B cell (primary cell): ENCODE measurements at regions not wholly inside any gene's neighbourhood (a gene's known extent, or its start where the extent isn't known, plus 50 kb on each side); places are given as distances from the start of the nearest gene placed in this dataset.
"Not testable (repeated sequence)": the region's sequence is repeated elsewhere in the genome, so short reads cannot be mapped to it uniquely, and the experiment has no call there.

Experiments
- ATAC-seq: fragments of 200-7000 bp; cut with Tn5 transposase; one replicate; pipeline ENCODE4 v1.10.0; 2021; ENCODE audit warnings: low read depth, mild to moderate bottlenecking, moderate number of reproducible peaks, moderate library complexity
- CTCF ChIA-PET: fragments of 350-600 bp; sonication (Branson Sonifier 250); formaldehyde crosslinking; loops from one replicate; lab custom pipeline; 2021; ENCODE audit warnings: antibody characterized with exemption, inconsistent platforms; lab: Charles Lee
- POLR2A ChIA-PET: fragments of 350-600 bp; sonication (Branson Sonifier 250); formaldehyde crosslinking; loops from one replicate; lab custom pipeline; 2021; ENCODE audit warnings: antibody characterized with exemption; lab: Charles Lee
- DNase-seq: peaks from one replicate; pipeline ENCODE4 v3.0.0; 2013
- H2AFZ ChIP-seq: 2 replicates; pipeline ENCODE4 v1.6.1; 2012; ENCODE audit warnings: mild to moderate bottlenecking, low read depth, low read length; ENCODE audit not compliant: insufficient read depth, poor library complexity, severe bottlenecking
- H3K27ac ChIP-seq, 2 donors: 1 replicate in 1 of 2; 2 replicates in 1 of 2; pipeline ENCODE4 v1.5.1; 2012 to 2013; ENCODE audit warnings: low read length in 2 of 2, mild to moderate bottlenecking in 2 of 2, moderate library complexity in 1 of 2
- H3K27me3 ChIP-seq, 4 experiments: fragments of 200-600 bp in 1 of 4; sonication (generic) in 1 of 4; replicated peaks in 1 of 4; 1 replicate in 2 of 4; 2 replicates in 2 of 4; pipeline versions ENCODE4 v1.6.1 to v1.7.0; 2013 to 2016; ENCODE audit warnings: low read length in 3 of 4, mild to moderate bottlenecking in 2 of 4, mixed read lengths in 1 of 4, moderate library complexity in 1 of 4; ENCODE audit not compliant: insufficient read depth in 4 of 4, control insufficient read depth in 3 of 4; ENCODE audit errors: control extremely low read depth in 1 of 4
- H3K36me3 ChIP-seq, 2 experiments: replicated peaks in 1 of 2; 1 replicate in 1 of 2; 2 replicates in 1 of 2; pipeline versions ENCODE4 v1.6.1 to v1.7.1; 2013; ENCODE audit warnings: low read length in 1 of 2; ENCODE audit not compliant: insufficient read depth in 2 of 2, control insufficient read depth in 1 of 2; ENCODE audit errors: control extremely low read depth in 1 of 2, extremely low read depth in 1 of 2
- H3K4me1 ChIP-seq, 2 donors: fragments of 200-600 bp in 1 of 2; sonication (generic) in 1 of 2; 1 replicate in 1 of 2; 2 replicates in 1 of 2; pipeline versions ENCODE4 v1.5.1 to v1.6.1; 2013 to 2017; ENCODE audit warnings: low read length in 2 of 2; ENCODE audit not compliant: control insufficient read depth in 2 of 2, insufficient read depth in 2 of 2
- H3K4me2 ChIP-seq: replicated peaks from 2 replicates; pipeline ENCODE3; 2012; ENCODE audit warnings: mild to moderate bottlenecking, low read depth, low read length; ENCODE audit not compliant: poor library complexity, severe bottlenecking
- H3K4me3 ChIP-seq, 5 experiments: fragments of 200-600 bp in 1 of 5; sonication (generic) in 1 of 5; 1 replicate in 3 of 5; 2 replicates in 2 of 5; pipeline versions ENCODE4 v1.5.1 to v1.7.0; 2011 to 2016; ENCODE audit warnings: low read length in 4 of 5, mild to moderate bottlenecking in 4 of 5, low read depth in 2 of 5, control low read depth in 1 of 5, moderate library complexity in 1 of 5; ENCODE audit not compliant: insufficient read depth in 1 of 5; ENCODE audit errors: control extremely low read depth in 1 of 5, extremely low read depth in 1 of 5
- H3K79me2 ChIP-seq: fragments of 200-600 bp; sonication (generic); one replicate; pipeline ENCODE4 v1.6.0; 2016; ENCODE audit warnings: low read length; ENCODE audit not compliant: control insufficient read depth, insufficient read depth
- H3K9ac ChIP-seq: fragments of 200-600 bp; sonication (generic); 2 replicates; pipeline ENCODE4 v1.6.1; 2017; ENCODE audit warnings: mild to moderate bottlenecking, low read length, moderate library complexity
- H3K9me3 ChIP-seq, 3 donors: one replicate each; pipeline versions ENCODE4 v1.6.1 to v1.7.1; 2013; ENCODE audit warnings: low read length in 2 of 3; ENCODE audit not compliant: control insufficient read depth in 2 of 3, insufficient read depth in 1 of 3; ENCODE audit errors: control extremely low read depth in 1 of 3
- H4K20me1 ChIP-seq: 2 replicates; pipeline ENCODE4 v1.6.0; 2012; ENCODE audit warnings: mild to moderate bottlenecking, low read length; ENCODE audit not compliant: insufficient read depth, control insufficient read depth, poor library complexity, severe bottlenecking
- H3K27ac Mint-ChIP-seq: one replicate; pipeline ENCODE4 v1.8.0; 2021; ENCODE audit warnings: mixed read lengths
- H3K27me3 Mint-ChIP-seq: one replicate; pipeline ENCODE4 v1.8.0; 2021; ENCODE audit warnings: mixed read lengths
- H3K4me1 Mint-ChIP-seq: one replicate; pipeline ENCODE4 v1.8.0; 2021; ENCODE audit warnings: mixed read lengths
- H3K4me3 Mint-ChIP-seq: one replicate; pipeline ENCODE4 v1.8.0; 2021; ENCODE audit warnings: mixed read lengths
- H3K9me3 Mint-ChIP-seq: one replicate; pipeline ENCODE4 v1.8.0; 2022; ENCODE audit warnings: mixed read lengths; ENCODE audit not compliant: insufficient read depth
- WGBS: methylation state at CpG from one replicate; pipeline ENCODE4 v1.1.5; 2013; ENCODE audit warnings: missing lambda C conversion rate; ENCODE audit not compliant: insufficient coverage; 5-methylcytosine and 5-hydroxymethylcytosine counted together
- intact Hi-C: fragments of 100-400 bp; cut with micrococcal nuclease; formaldehyde crosslinking; loops from one replicate; pipeline ENCODE4 v1.10.0; 2022

GRCh38 chr13:63749857-63750256 is 2334.2 kb upstream of the PCDH20 start:
- CTCF ChIA-PET, intact Hi-C loops, H3K4me2 ChIP-seq, H3K4me1 ChIP-seq, H3K4me3 ChIP-seq, H3K9ac ChIP-seq, H3K9me3 Mint-ChIP-seq, H3K27ac ChIP-seq, H3K9me3 ChIP-seq, POLR2A ChIA-PET, H4K20me1 ChIP-seq, H3K79me2 ChIP-seq, DNase-seq, H2AFZ ChIP-seq, H3K36me3 ChIP-seq, H3K27me3 Mint-ChIP-seq, H3K4me1 Mint-ChIP-seq, H3K27me3 ChIP-seq, H3K27ac Mint-ChIP-seq, H3K4me3 Mint-ChIP-seq: not testable (repeated sequence)
- WGBS, result no CpG with 5 or more reads among the region's 2 CpGs
- peak; percentile 53 for ATAC-seq

- intact Hi-C loops, POLR2A ChIA-PET, H3K9ac ChIP-seq, H3K4me1 Mint-ChIP-seq, H3K9me3 Mint-ChIP-seq, H3K4me2 ChIP-seq, H3K4me3 ChIP-seq, H4K20me1 ChIP-seq, H3K79me2 ChIP-seq, H3K27me3 Mint-ChIP-seq, DNase-seq, H3K4me3 Mint-ChIP-seq, H3K36me3 ChIP-seq, ATAC-seq, H2AFZ ChIP-seq, H3K27ac Mint-ChIP-seq, H3K27me3 ChIP-seq, H3K4me1 ChIP-seq, CTCF ChIA-PET, H3K27ac ChIP-seq: not testable (repeated sequence)
- WGBS, result no CpG with 5 or more reads among the region's 19 CpGs
- H3K9me3 ChIP-seq, result peaks cover 0 to 39% (median 0%) of the 10 kb centered on the region in 3 donors
Observed at GRCh38 chr13:63741814-63742101, 2326.1 kb upstream of the PCDH20 start.
